ENCODE measurements at regions not wholly inside any gene's neighbourhood (a gene's known extent, or its start where the extent isn't known, plus 50 kb on each side); places are given as distances from the start of the nearest gene placed in this dataset.

DNA sequence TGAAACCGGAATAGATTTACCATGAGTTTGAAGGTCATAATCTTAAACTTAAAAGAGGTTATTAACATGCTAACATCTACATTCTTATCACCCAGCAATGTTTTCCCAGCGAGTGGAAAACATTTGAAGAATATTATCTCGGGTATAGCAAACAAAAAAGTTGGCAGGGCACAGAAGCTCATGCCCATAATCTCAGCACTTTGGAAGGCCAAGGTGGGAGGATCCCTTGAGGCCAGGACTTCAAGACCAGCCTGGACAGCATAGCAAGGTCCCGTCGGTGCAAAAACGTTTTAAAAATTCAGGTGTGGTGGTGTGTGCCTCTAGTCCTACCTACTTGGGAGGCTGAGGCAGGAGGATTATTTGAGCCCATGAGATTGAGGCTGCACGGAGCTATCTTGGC is 213.5 kb downstream of the MANEA start:
- Histone ChIP-seq H3K4ac (ENCODE audit: low read depth in 1 of 2, low read length in 2 of 2) (no peak overlapping the region), H3K79me1 (replicated peaks; ENCODE audit: low read length, poor library complexity, severe bottlenecking) (no peaks in the 10 kb centered on the region), H3K18ac (ENCODE audit: low read depth in 1 of 2, low read length in 2 of 2) (no peak overlapping the region), H3K36me3 (ENCODE audit: control insufficient read depth in 1 of 2, insufficient read depth in 2 of 2, low read depth in 1 of 2, low read length in 2 of 2) (no peaks in the 10 kb centered on the region), H3K27ac (ENCODE audit: low read length, poor library complexity, severe bottlenecking) (no peak overlapping the region), H3K4me1 (ENCODE audit: control insufficient read depth, insufficient read depth, low read depth, low read length) (no peaks in the 10 kb centered on the region), H3K27me3 (ENCODE audit: control insufficient read depth in 1 of 2, insufficient read depth in 1 of 2, low read length in 2 of 2) (no peaks in the 10 kb centered on the region), H4K91ac (ENCODE audit: low read length) (peak overlapping the region; percentile 15), H3K4me3 (ENCODE audit: insufficient read depth in 1 of 2, low read depth in 1 of 2, low read length in 2 of 2) (no peak overlapping the region), H2AK5ac (ENCODE audit: low read length, severe bottlenecking) (no peak overlapping the region), H3K9me3 (ENCODE audit: control insufficient read depth, low read length) (peaks cover 3% of the 10 kb centered on the region), H2BK120ac (ENCODE audit: low read depth, low read length) (no peak overlapping the region), H2AFZ (ENCODE audit: low read depth, low read length) (no peak overlapping the region), H2BK12ac (ENCODE audit: low read length in 2 of 2) (no peak overlapping the region), H3K14ac (ENCODE audit: low read length in 2 of 2) (no peak overlapping the region), H3K9ac (ENCODE audit: low read length) (no peak overlapping the region), H3K23ac (ENCODE audit: low read length in 2 of 2) (no peak overlapping the region), H2BK5ac (ENCODE audit: low read depth, low read length, poor library complexity, severe bottlenecking) (no peak overlapping the region), H3K4me2 (ENCODE audit: low read length, poor library complexity, severe bottlenecking) (no peak overlapping the region), H4K8ac (ENCODE audit: low read length) (no peak overlapping the region), H2BK15ac (ENCODE audit: low read depth, poor library complexity, severe bottlenecking) (no peak overlapping the region)
- WGBS: 85% methylated on average over 5 of the region's 7 CpGs
- no peak for DNase-seq

DNA sequence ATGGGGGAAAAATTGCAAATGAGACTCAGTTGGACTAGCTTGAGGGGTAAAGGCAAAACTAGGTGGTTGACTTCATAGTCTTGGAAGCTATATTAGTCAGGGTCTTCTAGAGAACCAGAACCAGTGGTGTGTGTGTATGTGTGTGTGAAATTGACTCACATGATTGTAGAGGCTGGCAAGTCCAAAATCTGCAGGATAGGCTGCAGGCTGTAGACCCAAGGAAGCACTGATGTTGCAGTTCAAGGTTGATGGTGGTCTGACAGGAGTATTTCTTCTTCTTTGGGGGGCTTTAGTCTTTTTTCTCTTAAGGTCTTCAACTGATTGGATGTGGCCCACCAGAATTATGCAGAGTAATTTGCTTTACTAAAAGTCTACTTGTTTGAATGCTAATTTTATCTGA is 217.4 kb downstream of the MANEA start:
- Histone ChIP-seq H3K79me1 (replicated peaks; ENCODE audit: low read length, poor library complexity, severe bottlenecking) (no peaks in the 10 kb centered on the region), H3K36me3 (ENCODE audit: control insufficient read depth in 1 of 2, insufficient read depth in 2 of 2, low read depth in 1 of 2, low read length in 2 of 2) (no peaks in the 10 kb centered on the region), H3K4ac (ENCODE audit: low read depth in 1 of 2, low read length in 2 of 2) (no peak overlapping the region), H2AFZ (ENCODE audit: low read depth, low read length) (no peak overlapping the region), H4K8ac (ENCODE audit: low read length) (no peak overlapping the region), H3K23ac (ENCODE audit: low read length in 2 of 2) (no peak overlapping the region), H3K14ac (ENCODE audit: low read length in 2 of 2) (no peak overlapping the region), H4K91ac (ENCODE audit: low read length) (no peak overlapping the region), H2BK5ac (ENCODE audit: low read depth, low read length, poor library complexity, severe bottlenecking) (no peak overlapping the region), H3K27ac (ENCODE audit: low read length, poor library complexity, severe bottlenecking) (no peak overlapping the region), H3K4me1 (ENCODE audit: control insufficient read depth, insufficient read depth, low read depth, low read length) (no peaks in the 10 kb centered on the region), H3K18ac (ENCODE audit: low read depth in 1 of 2, low read length in 2 of 2) (no peak overlapping the region), H2BK15ac (ENCODE audit: low read depth, poor library complexity, severe bottlenecking) (no peak overlapping the region), H2BK120ac (ENCODE audit: low read depth, low read length) (no peak overlapping the region), H3K4me2 (ENCODE audit: low read length, poor library complexity, severe bottlenecking) (no peak overlapping the region), H2BK12ac (ENCODE audit: low read length in 2 of 2) (no peak overlapping the region), H3K4me3 (ENCODE audit: insufficient read depth in 1 of 2, low read depth in 1 of 2, low read length in 2 of 2) (no peak overlapping the region), H3K27me3 (ENCODE audit: control insufficient read depth in 1 of 2, insufficient read depth in 1 of 2, low read length in 2 of 2) (no peaks in the 10 kb centered on the region), H3K9me3 (ENCODE audit: control insufficient read depth, low read length) (peaks cover 3% of the 10 kb centered on the region), H2AK5ac (ENCODE audit: low read length, severe bottlenecking) (no peak overlapping the region), H3K9ac (ENCODE audit: low read length) (no peak overlapping the region)
- DNase-seq: no peak

DNA sequence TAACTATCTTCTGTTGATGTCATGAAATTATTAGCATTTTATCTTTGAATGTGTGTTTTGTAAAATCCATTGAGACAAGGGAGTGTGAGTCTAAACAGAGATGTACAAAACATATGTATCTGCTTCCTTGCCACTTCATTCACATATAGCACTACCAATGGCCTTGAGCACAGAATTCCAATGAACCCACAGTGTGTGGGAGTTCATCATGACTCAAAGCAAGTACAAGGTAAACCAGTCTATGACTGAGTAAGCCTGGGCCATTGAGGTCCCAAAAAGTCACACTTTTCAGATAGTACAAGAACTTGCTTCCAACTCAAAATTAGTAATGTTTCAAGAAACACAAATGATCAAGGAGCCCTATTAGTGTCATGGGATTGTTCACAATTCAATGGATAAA is 218.6 kb downstream of the MANEA start:
- H3K4me2 ChIP-seq (ENCODE audit: low read length, poor library complexity, severe bottlenecking): no peak overlapping the region
- no peak overlapping the region for H2AFZ ChIP-seq (ENCODE audit: low read depth, low read length)
- no peak overlapping the region for H2BK15ac ChIP-seq (ENCODE audit: low read depth, poor library complexity, severe bottlenecking)
- H4K8ac ChIP-seq (ENCODE audit: low read length): no peak overlapping the region
- H2AK5ac ChIP-seq (ENCODE audit: low read length, severe bottlenecking): no peak overlapping the region
- no peak overlapping the region for H3K23ac ChIP-seq (ENCODE audit: low read length in 2 of 2)
- H3K27me3 ChIP-seq (ENCODE audit: control insufficient read depth in 1 of 2, insufficient read depth in 1 of 2, low read length in 2 of 2): no peaks in the 10 kb centered on the region
- no peak overlapping the region for H3K14ac ChIP-seq (ENCODE audit: low read length in 2 of 2)
- H3K18ac ChIP-seq (ENCODE audit: low read depth in 1 of 2, low read length in 2 of 2): no peak overlapping the region
- no peaks in the 10 kb centered on the region for H3K79me1 ChIP-seq (replicated peaks; ENCODE audit: low read length, poor library complexity, severe bottlenecking)
- H2BK5ac ChIP-seq (ENCODE audit: low read depth, low read length, poor library complexity, severe bottlenecking): no peak overlapping the region
- no peak overlapping the region for H2BK120ac ChIP-seq (ENCODE audit: low read depth, low read length)
- DNase-seq: no peak
- no peak overlapping the region for H3K27ac ChIP-seq (ENCODE audit: low read length, poor library complexity, severe bottlenecking)
- no peak overlapping the region for H4K91ac ChIP-seq (ENCODE audit: low read length)
- no peak overlapping the region for H3K4me3 ChIP-seq (ENCODE audit: insufficient read depth in 1 of 2, low read depth in 1 of 2, low read length in 2 of 2)
- H3K9me3 ChIP-seq (ENCODE audit: control insufficient read depth, low read length): peaks cover 3% of the 10 kb centered on the region
- no peak overlapping the region for H3K9ac ChIP-seq (ENCODE audit: low read length)
- H2BK12ac ChIP-seq (ENCODE audit: low read length in 2 of 2): no peak overlapping the region
- H3K4me1 ChIP-seq (ENCODE audit: control insufficient read depth, insufficient read depth, low read depth, low read length): no peaks in the 10 kb centered on the region
- no peaks in the 10 kb centered on the region for H3K36me3 ChIP-seq (ENCODE audit: control insufficient read depth in 1 of 2, insufficient read depth in 2 of 2, low read depth in 1 of 2, low read length in 2 of 2)
- H3K4ac ChIP-seq (ENCODE audit: low read depth in 1 of 2, low read length in 2 of 2): no peak overlapping the region

DNA sequence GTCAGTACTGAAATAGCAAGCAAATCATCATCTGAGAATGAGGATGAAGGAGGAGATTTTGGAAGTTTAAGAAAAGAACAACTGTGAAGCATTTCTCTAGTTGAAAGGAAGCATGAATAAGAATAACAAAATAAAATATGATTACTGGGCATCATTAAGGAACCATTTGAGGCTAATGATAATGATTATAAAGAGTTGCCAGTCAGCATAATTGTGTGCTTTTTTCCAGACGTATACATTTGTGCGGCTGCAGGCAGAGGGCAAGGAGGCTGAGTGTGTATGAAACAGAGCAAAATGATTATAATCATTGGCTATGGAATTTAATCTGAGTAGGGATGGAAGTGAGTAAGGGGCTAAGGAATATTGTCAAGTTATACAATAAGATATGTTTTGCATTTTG is 218.7 kb upstream of the FUT9 start:
- Histone ChIP-seq H3K4me2 (ENCODE audit: low read length, poor library complexity, severe bottlenecking) (no peak overlapping the region), H3K27me3 (ENCODE audit: control insufficient read depth in 1 of 2, insufficient read depth in 1 of 2, low read length in 2 of 2) (no peaks in the 10 kb centered on the region), H4K8ac (ENCODE audit: low read length) (no peak overlapping the region), H2BK15ac (ENCODE audit: low read depth, poor library complexity, severe bottlenecking) (no peak overlapping the region), H3K36me3 (ENCODE audit: control insufficient read depth in 1 of 2, insufficient read depth in 2 of 2, low read depth in 1 of 2, low read length in 2 of 2) (no peaks in the 10 kb centered on the region), H2AFZ (ENCODE audit: low read depth, low read length) (no peak overlapping the region), H2AK5ac (ENCODE audit: low read length, severe bottlenecking) (no peak overlapping the region), H3K18ac (ENCODE audit: low read depth in 1 of 2, low read length in 2 of 2) (no peak overlapping the region), H3K79me1 (replicated peaks; ENCODE audit: low read length, poor library complexity, severe bottlenecking) (no peaks in the 10 kb centered on the region), H2BK120ac (ENCODE audit: low read depth, low read length) (no peak overlapping the region), H2BK12ac (ENCODE audit: low read length in 2 of 2) (no peak overlapping the region), H3K4me3 (ENCODE audit: insufficient read depth in 1 of 2, low read depth in 1 of 2, low read length in 2 of 2) (no peak overlapping the region), H3K4ac (ENCODE audit: low read depth in 1 of 2, low read length in 2 of 2) (no peak overlapping the region), H3K4me1 (ENCODE audit: control insufficient read depth, insufficient read depth, low read depth, low read length) (no peaks in the 10 kb centered on the region), H2BK5ac (ENCODE audit: low read depth, low read length, poor library complexity, severe bottlenecking) (no peak overlapping the region), H3K27ac (ENCODE audit: low read length, poor library complexity, severe bottlenecking) (no peak overlapping the region), H3K14ac (ENCODE audit: low read length in 2 of 2) (no peak overlapping the region), H3K9ac (ENCODE audit: low read length) (no peak overlapping the region), H4K91ac (ENCODE audit: low read length) (no peak overlapping the region), H3K9me3 (ENCODE audit: control insufficient read depth, low read length) (peaks cover 3% of the 10 kb centered on the region), H3K23ac (ENCODE audit: low read length in 2 of 2) (no peak overlapping the region)
- DNase-seq: no peak
- WGBS: 95% methylated on average over 2 of the region's 2 CpGs

Data from mesenchymal stem cell (in vitro differentiated cells and primary cell).